CD4-positive, alpha-beta T cell treated with Interleukin-21 for 1 hour (primary cell): ENCODE measurements at regions not wholly inside any gene's neighbourhood (a gene's known extent, or its start where the extent isn't known, plus 50 kb on each side); places are given as distances from the start of the nearest gene placed in this dataset.
"Not testable (repeated sequence)": the region's sequence is repeated elsewhere in the genome, so short reads cannot be mapped to it uniquely, and the experiment has no call there.

Experiments
- DNase-seq: peaks from one replicate; pipeline ENCODE4 v3.0.0-alpha.2; 2020

DNA sequence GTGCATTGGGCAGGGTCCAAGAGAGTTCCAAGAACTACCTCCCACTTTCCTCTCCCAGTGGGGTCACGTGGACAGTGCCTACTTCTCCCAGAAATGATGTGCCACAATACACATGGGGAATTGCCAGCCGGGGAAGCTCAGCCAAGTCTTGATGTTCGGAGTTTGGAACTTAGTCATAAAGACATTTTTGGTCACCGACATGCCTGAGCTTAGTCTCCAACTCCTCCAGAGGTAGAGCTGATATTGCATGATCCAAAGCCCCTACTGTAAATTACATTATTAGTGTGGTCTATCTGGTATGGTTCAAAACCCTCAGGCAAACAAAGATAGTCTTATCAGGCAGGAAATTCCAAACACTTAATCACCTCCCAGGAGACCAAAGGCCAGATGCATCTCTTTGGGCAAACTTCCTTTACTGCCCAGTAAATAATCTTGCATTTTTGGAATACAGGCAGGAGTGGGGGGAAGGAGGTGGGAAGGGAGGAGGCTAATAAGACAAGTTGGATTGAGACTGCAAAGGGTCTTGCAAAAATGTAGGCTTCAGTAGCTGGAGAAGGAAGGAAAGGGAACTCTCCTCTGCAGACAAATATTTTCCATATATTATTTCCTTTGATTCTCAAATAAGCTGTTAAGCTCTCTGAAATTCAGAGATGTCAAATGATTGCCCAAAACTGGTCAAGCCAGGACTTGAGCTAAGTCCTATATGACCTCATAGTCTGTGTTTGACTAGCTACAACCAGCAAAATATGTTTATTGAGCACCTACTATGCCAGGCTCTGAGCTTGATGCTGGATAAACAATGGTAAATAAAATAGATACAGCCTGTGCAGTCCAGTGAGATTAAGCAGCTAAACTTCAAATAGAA is 99.4 kb downstream of the DRD1 start:
- DNase-seq, result no peak

DNA sequence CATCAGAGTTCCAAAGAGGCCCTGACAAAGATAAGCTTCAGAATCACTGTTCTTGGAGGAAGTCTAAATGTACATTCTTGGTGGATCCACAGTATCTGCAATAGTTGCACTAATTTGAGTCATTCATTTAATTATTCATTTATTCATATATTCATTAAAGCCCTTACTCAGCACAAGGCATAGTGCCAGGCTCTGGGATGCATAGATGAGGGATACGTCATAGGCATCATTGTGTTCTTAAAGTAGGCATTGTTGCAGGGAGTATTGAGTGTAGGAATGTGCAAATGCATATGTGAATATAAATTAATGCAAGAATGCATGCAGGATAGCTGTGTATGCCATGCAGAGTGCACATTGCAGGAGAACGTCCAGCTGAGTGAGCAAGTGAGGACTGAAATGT is 100.7 kb downstream of the DRD1 start:
- no peak for DNase-seq

DNA sequence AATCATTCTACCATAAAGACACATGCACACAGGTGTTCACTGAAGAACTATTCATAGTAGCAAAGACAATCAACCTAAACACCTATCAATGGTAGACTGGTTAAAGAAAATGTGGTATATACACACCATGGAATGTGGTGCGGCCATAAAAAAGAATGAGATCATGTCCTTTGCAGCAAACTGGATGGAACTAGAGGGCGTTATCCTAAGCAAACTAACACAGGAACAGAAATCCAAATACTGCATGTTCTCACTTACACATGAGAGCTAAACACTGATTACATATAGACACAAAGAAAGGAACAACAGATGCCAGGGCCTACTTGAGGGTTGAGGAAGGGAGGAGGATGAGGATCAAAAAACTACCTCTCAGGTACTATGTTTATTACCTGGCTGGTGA is 103.8 kb downstream of the DRD1 start:
- DNase-seq, result no peak

DNA sequence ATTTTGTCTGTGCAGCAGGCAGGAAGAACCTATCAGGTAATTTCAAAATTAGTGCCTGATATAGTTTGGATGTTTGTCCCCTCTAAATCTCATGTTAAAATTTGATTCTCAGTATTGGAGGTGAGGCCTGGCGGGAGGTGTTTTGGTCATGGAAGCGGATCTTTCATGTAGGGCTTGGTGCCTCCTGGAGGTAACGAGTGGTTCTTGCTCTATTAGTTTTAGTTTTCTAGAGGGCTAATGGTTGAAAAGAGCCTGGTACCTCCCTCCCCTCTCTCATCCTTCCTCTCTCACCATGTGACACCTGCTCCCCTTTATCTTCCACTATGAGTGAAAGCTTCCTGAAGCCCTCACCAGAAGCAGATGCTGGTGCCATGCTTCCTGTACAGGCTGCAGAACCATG is 106.3 kb downstream of the DRD1 start:
- no peak for DNase-seq

DNA sequence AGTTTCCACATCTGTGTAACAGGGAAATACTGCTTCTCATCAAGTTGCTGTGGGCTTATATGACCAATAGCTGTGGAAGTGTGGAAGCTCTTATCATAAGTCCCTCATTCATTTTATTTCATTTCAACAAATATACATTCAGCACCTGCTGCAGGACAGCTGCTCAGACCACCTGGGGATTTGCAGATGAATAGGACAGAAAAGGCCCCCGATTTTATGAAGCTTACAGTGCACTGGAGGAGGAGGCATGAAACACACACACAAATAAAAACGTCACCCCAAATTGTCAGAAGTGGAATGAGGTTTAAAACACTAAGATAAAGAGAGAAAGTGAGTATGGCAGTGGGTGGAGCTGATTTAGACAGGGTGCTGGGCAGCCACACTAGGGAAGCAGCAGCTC is 107.2 kb downstream of the DRD1 start:
- no peak for DNase-seq

DNA sequence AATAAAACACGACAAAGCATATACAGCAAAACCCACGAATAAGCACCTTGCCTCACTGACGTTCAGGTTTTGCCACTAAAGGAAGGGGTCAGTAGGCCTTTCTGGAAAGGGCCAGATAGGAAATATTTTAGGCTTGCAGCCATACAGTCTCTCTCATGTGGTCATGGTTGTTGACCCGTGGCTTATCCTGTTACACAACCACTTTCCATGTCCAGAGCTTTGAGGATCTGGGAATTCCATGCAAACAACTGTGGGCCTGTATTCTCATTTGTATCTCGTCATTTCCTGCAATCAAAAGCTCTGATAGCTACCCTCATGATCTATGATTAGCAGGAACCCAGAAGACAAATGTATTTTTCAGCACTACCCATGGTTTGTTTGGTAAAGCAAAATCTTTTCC is 108.3 kb downstream of the DRD1 start:
- no peak for DNase-seq

DNA sequence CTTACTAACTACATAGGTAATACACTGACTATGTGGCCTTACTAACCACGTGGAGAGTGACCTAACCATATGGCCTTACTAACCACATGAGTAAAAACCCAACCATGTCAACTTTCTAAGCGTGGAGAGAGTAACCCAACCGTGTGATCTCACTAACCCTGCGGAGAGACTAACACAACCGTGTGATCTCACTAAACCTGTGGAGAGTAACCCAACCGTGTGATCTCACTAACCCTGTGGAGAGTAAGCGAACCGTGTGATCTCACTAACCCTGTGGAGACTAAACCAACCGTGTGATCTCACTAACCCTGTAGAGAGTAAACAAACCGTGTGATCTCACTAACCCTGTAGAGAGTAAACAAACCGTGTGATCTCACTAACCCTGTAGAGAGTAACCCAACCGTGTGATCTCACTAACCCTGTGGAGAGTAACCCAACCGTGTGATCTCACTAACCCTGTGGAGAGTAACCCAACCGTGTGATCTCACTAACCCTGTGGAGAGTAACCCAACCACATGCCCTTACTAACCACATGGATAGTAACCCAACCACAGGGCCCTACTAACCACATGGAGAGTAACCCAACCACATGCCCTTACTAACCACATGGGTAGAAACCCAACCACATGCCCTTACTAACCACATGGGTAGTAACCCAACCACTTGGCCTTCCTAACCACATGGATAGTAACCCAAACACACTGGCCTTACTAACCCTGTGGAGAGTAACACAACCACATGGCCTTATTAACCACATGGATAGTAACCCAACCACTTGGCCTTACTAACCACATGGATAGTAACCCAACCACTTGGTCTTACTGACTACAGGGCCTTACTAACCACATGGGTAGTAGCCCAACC is 112.6 kb downstream of the DRD1 start:
- not testable (repeated sequence) for DNase-seq

DNA sequence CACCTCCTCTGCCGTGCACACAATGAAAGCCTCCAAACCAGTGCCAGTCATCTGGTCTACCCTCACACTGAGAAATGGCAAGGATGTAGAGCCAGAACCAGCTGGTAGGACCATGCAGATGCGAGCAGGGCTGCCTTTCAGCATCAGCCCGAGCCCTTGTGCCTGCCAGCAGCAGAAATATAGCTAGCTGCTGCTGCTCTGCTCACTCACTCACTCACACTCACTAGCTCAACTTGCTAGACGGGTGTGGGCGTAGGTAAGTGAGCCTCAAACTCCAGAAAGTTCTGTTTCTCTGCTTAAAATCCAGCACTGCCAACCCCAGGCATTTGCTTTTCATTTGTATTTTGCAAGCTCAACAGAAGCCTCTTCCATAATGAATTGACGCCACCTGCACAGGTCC is 114.0 kb downstream of the DRD1 start:
- DNase-seq, result no peak

DNA sequence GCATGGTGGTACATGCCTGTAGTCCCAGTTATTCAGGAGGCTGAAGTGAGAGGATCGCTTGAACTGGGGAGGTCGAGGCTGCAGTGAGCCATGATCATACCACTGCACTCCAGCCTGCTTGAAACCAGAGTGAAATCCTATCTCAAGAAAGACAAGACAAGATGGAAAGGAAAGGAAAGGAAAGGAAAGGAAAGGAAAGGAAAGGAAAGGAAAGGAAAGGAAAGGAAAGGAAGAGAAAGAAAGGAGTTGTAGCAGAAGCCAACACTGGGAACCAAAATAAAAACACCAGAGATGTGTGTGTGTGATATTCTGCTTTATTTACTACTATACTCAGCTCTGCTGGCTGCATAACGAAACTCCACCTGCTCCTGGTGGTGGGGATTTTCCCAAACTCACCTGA is 115.3 kb downstream of the DRD1 start:
- no peak for DNase-seq

DNA sequence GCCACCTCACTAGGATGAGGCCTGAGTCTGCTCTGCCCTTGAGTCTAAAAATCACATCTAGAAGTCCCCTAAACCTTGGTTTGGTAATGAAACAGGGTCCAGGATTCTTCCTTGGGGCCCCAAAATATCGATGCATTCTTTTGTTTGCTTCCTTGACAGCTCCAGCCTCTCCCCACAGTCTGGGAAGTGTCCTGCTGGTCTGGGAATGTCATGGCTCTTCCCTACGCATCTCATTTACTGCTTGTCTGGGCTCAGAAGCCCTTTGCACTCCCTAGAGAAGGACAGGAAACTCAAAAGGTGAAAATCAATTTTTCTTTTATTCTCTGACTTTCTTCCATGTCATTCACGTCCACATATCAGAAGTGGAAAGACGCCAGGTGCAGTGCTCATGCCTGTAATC is 115.8 kb downstream of the DRD1 start:
- DNase-seq, result no peak

DNA sequence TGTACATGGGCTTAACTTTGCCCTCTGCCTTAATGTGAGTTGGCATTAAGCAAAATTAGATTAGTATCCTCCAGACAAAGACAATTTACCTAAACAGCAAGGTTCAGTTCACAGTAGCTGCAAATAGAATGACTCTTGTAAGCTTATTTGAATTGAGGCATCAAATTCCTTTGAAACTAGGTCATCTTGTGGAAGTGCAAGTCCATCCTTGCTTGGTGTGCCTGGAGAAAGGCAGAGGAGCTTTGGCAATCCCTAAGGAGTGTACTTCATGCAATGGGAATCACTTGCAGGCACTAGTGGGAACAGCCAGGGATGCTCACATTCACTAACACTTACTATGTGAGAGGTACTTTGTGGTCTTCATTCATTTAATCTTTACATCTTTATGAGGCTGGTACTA is 118.3 kb downstream of the DRD1 start:
- no peak for DNase-seq

DNA sequence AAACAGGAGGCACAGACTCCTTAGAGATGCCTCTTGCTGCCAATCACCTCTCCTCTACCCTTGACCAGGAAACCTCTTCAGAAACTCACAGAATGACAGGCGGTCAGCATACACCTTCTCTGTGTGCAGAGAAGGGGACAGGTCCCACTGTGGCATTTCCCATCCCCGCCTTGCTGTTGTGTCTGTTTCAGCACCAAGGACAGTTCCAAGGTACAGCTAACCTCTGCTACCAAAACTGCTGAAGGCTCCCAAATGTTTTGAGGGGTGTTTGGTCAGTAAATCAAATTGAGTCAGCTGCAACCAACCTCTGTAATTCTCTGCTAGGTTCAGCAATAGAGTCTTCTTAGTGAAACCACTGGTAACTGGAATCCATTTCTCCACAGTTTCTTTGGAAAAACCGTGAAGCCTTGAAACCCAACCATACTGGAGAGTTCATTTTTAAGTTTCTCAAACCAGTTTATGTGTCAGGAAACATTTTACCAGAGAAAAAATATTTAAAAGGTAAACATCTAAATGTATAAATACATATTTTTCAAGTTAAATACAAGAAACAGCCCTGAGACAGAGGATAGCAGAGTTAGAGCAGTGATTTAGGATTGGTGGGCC is 122.0 kb downstream of the DRD1 start:
- DNase-seq, result no peak

DNA sequence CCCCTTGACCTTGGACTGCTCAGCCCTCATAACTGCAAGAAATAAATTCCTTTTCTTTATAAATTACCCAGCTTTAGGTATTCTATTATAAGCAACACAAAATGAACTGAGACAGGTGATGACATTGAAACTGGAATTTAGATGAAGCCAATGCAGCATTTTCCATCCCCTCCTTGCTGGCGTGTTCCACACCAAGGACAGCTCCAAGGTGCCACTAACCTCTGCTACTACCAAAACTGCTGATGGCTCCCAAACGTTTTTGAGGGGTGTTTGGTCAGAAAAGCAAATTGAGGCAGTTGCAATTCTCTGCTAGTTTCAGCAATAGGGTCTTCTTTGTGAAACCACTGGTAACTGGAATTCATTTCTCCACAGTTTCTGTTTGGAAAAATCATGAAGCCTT is 124.8 kb downstream of the DRD1 start:
- DNase-seq, result no peak

DNA sequence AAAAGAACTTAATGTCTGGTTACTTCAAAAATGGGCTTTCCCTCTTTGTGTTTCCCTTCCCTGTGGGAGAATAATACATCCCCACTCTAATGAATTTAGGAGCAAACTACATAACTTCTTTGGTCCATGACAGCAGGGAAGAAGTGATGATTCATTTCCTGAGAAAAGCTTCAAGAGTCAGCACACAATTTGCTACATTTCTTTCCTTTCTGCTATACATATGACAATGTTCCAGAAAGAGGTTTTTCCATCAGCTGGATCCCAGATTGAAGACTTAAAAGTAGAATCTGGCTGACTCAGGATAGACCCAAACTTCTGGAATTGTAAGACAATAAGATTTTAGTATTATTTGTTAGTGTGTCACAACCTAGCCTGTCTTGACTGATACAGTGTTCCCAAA is 126.1 kb downstream of the DRD1 start:
- DNase-seq, result no peak

DNA sequence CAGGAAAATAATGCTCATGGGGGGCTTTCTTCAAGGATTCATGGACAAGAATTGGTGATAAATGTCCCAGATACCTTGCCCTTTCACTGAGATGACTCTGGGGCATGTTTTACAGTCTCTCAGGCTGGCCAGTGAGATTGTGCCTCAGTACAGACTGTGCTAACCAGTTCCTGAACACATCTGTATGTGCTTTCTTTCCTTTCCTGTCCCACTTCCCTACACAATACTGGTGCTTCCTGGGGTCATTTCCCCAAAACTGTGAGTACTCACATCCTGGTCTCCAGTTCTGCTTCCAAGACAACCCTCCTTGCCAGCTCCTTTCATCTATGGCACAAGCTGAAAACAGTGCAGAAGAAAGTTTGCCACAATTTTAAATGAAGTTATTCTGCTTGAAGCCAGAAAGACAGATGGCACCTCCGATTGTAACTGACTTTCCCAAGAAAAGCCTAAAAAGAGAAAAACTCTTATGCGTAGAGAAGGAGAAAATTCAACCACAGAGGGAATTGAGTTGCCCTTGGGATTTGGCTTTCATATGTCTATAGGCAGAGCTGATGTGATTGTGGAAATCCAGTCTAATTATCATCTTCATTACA is 134.7 kb downstream of the DRD1 start:
- DNase-seq, result no peak

DNA sequence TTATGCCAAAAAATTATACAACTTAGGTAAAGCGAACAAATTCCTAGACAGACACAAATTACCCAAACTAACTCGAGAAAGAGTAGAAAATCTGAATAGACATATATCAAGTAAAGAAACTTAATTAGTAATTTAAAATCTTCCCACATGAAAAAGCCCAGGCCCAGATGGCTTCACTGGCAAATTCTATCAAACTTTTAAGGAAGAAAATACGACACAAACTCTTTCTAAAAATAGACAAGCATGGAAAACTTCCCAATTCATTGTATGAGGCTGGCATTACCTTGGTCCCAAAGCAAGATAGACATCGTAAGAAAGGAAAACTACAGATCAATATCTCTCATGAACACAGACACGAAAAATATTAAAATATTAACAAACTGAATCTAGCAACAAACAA is 135.3 kb downstream of the DRD1 start:
- no peak for DNase-seq

DNA sequence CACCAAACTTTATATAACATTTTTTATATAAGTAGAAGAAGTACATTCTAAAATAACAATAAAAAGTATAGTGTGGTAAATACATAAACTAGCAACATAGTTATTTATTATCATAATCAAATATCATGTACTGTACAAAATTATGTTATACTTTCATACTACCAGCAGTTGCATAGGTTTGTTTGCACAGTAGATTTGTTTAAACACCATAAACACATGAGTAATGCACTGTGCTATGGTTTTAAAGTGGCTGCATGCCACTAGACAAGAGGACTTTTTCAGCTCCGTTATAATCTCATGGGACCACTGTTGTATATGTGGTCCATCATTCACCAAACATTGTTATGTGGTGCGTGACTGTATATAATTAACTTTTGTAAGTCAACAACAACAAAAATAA is 137.6 kb downstream of the DRD1 start:
- no peak for DNase-seq

DNA sequence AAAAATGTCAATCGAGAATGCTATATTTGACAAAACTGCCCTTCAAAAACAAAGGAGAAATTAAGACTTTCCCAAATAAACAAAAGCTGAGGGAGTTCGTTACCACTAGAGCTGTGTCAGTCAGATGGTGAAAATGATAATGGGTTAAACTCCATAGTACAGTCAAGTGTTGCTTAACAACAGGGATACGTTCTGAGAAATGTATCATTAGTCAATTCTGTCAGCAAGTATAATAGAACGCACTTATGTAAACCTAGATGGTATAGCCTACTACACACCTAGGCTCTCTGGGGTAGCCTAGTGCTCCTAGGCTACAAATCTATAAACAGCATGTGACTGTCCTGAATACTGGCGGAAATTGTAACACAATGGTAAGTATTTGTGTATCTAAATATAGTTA is 138.7 kb downstream of the DRD1 start:
- no peak for DNase-seq

DNA sequence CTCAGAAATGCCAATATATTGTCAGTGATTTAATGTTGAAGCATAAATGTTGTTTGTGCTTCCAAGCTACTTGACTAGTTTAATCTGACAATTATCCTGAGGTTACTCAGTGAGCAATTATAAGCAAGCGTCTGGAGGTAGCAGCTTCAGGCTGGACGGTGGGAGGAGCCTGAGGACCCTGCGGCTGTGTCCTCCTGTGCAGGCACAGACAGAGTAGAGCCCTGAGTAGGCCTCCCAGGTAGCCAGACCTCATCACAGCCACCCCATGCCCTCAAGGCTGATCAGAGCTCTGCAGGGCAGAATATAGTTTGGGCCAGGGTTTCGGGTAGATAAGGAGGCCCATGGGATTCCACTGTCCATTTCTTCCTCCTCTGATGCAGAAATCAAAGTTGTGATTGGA is 153.6 kb downstream of the DRD1 start:
- DNase-seq, result no peak

DNA sequence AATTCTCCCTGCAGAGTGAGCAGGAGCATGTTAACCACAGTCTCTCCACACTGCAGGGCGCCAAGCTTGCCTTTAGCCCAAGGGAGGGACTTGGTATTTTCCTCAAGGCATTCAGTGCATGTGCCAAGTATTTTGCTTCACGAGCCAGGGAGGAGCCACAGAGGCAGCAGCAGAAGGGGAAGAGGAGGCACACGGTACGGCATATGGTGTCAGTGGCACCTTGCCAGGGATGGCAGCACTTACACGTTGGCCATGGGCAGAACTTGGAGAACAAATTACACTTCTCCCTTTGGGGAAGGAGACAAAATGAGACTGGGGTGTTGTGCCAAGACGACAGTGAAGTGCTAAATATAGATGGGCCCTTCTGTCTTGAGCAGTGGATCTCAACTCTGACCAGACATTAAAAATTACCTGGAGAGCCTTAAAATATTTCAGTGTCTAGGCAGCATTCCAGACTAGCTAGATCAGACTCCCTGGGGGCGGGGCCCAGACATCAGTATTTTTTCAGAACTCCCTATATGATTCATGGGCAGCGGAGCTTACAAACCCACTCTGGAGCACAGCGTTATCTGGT is 155.8 kb downstream of the DRD1 start:
- no peak for DNase-seq

DNA sequence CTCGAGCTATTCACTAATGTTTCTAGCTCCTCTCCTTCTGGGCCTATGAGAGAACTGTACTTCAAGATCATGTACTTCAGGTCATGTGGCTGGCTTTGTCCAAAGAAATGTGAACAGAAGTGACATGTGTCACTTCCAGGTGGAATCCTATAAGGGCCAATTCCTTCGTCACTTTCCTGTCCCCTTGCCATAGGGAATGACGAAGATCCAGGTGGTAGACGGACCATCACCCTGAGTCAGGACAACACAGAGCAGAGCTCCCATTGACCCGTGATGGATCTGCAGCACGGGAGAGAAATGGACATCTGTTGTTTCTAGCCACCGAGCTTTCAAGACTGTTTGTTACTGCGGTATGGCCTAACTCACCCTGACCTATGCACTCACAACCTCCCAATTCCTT is 157.0 kb downstream of the DRD1 start:
- DNase-seq, result no peak

DNA sequence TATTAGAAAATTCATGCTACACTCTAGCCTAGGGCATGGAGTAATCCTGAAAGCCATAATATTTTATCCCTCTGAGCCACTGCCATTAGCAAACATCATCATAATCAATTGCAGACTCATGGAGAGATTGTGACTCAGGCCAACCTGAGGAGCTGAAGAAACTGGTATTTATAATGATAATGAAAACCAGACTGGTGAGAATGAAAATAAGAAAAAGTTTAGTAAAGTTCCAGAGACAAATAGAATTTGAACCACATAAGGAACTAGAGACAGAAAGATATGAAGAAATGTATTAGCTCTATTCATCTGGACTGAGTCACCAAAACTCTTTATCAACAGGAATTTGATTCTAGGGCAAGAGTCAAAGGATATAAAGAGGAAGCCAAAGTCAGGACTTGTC is 158.7 kb downstream of the DRD1 start:
- DNase-seq, result no peak

DNA sequence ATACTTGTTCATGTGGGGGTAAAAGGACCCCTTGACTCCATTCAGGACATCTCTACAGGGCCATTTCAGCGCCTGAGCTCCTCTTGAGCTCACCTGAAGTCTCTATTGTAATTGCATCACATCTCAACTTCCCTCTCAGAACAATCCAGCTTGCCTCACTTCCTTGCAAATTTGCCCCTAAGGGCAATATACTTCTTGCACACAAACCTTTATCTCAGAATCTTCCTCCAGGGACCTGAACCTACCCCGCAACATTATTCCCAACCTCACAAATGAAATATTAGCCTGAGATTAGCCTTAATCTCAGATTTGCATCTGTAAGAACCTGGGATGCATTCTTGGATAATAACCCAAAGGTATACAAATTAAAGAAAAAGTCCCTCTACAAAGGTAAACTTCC is 159.2 kb downstream of the DRD1 start:
- no peak for DNase-seq
